ENCODE measurements at regions not wholly inside any gene's neighbourhood (a gene's known extent, or its start where the extent isn't known, plus 50 kb on each side); places are given as distances from the start of the nearest gene placed in this dataset.

GRCh38 chr9:135249711-135250110 is 162.2 kb downstream of the OLFM1 start:
- Histone ChIP-seq H2BK20ac (ENCODE audit: low read depth, low read length) (no peak overlapping the region), H3K79me1 (ENCODE audit: low read depth in 1 of 2, low read length in 2 of 2) (no peaks in the 10 kb centered on the region), H2AK9ac (replicated peaks; ENCODE audit: low read depth, low read length, poor library complexity) (no peak overlapping the region), H3K36me3 (ENCODE audit: control insufficient read depth, insufficient read depth, low read length) (no peaks in the 10 kb centered on the region), H4K20me1 (ENCODE audit: insufficient read depth, low read length) (no peaks in the 10 kb centered on the region), H3K9me3 (ENCODE audit: control insufficient read depth, insufficient read depth, low read length) (peaks cover 31% of the 10 kb centered on the region), H3K18ac (ENCODE audit: low read depth, low read length) (no peak overlapping the region), H3K27ac (ENCODE audit: insufficient read depth, low read length) (no peak overlapping the region), H3K4me1 (ENCODE audit: control insufficient read depth, insufficient read depth, low read length) (no peaks in the 10 kb centered on the region), H3K56ac (ENCODE audit: extremely low read depth, insufficient read depth, low read length) (no peak overlapping the region), H3K4me2 (ENCODE audit: low read depth, low read length) (no peak overlapping the region), H3K9ac (ENCODE audit: low read depth, low read length) (no peak overlapping the region), H3K4me3 (ENCODE audit: insufficient read depth, low read depth, low read length) (no peak overlapping the region), H4K8ac (ENCODE audit: low read depth in 2 of 2, low read length in 2 of 2) (no peak overlapping the region), H3K9me1 (ENCODE audit: insufficient read depth, low read length) (no peaks in the 10 kb centered on the region), H3K23ac (ENCODE audit: low read depth, low read length) (no peak overlapping the region), H2AK5ac (ENCODE audit: low read depth, low read length) (no peak overlapping the region), H3K14ac (replicated peaks; ENCODE audit: low read depth, low read length) (no peak overlapping the region), H3K27me3 (ENCODE audit: control insufficient read depth, insufficient read depth, low read length) (no peaks in the 10 kb centered on the region), H4K91ac (ENCODE audit: insufficient read depth, low read depth, low read length) (no peak overlapping the region), H2BK120ac (ENCODE audit: low read depth, low read length) (no peak overlapping the region), H4K5ac (ENCODE audit: low read depth, low read length) (no peak overlapping the region), H3K4ac (ENCODE audit: low read depth, low read length) (no peak overlapping the region), H2BK5ac (ENCODE audit: low read depth, low read length, poor library complexity, severe bottlenecking) (no peak overlapping the region), H2AFZ (replicated peaks; ENCODE audit: low read length, poor library complexity) (peak overlapping the region; percentile 49), H2BK15ac (ENCODE audit: low read depth, low read length) (no peak overlapping the region)
- ATAC-seq (ENCODE audit: low read depth), result no peak
- in situ Hi-C loops (cut with MboI; ENCODE audit: low sequenced_read_pairs) (no loop called here), intact Hi-C loops (cut with micrococcal nuclease) (no loop called here), dilution Hi-C loops (cut with HindIII; ENCODE audit: low sequenced_read_pairs, unreplicated experiment) (no loop called here)
- CTCF ChIA-PET, result no interaction called here
- POLR2A ChIA-PET (ENCODE audit: unreplicated experiment), result no interaction called here
- TF ChIP-seq RAD21 (IDR thresholded peaks at IDR 0.05; ENCODE audit: low read length) (no peak), NFE2L2 (IDR thresholded peaks at IDR 0.05; ENCODE audit: low read depth, low read length) (no peak), MXI1 (IDR thresholded peaks at IDR 0.05; ENCODE audit: borderline replicate concordance, low read depth, low read length) (no peak), RFX5 (IDR thresholded peaks at IDR 0.05; ENCODE audit: low read depth, low read length) (no peak), MAFK (IDR thresholded peaks at IDR 0.05; ENCODE audit: low read depth, low read length) (no peak), FOS (IDR thresholded peaks at IDR 0.05; ENCODE audit: low read depth, low read length) (no peak), MAZ (IDR thresholded peaks at IDR 0.05; ENCODE audit: borderline replicate concordance, low read depth, low read length) (no peak), BHLHE40 (IDR thresholded peaks at IDR 0.05; ENCODE audit: low read depth, low read length) (no peak), SMC3 (IDR thresholded peaks at IDR 0.05; ENCODE audit: low read depth, low read length) (no peak), CHD1 (IDR thresholded peaks at IDR 0.05; ENCODE audit: low read depth, low read length) (no peak), POLR2A (IDR thresholded peaks at IDR 0.05; ENCODE audit: low read depth, low read length) (no peak), RCOR1 (IDR thresholded peaks at IDR 0.05; ENCODE audit: insufficient replicate concordance, low read length) (no peak)
- TF ChIP-seq, protein P1, sequence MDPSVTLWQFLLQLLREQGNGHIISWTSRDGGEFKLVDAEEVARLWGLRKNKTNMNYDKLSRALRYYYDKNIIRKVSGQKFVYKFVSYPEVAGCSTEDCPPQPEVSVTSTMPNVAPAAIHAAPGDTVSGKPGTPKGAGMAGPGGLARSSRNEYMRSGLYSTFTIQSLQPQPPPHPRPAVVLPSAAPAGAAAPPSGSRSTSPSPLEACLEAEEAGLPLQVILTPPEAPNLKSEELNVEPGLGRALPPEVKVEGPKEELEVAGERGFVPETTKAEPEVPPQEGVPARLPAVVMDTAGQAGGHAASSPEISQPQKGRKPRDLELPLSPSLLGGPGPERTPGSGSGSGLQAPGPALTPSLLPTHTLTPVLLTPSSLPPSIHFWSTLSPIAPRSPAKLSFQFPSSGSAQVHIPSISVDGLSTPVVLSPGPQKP (IDR thresholded peaks at IDR 0.05; ENCODE audit: borderline replicate concordance, low read depth, low read length), result no peak
- TF ChIP-seq, protein P2, sequence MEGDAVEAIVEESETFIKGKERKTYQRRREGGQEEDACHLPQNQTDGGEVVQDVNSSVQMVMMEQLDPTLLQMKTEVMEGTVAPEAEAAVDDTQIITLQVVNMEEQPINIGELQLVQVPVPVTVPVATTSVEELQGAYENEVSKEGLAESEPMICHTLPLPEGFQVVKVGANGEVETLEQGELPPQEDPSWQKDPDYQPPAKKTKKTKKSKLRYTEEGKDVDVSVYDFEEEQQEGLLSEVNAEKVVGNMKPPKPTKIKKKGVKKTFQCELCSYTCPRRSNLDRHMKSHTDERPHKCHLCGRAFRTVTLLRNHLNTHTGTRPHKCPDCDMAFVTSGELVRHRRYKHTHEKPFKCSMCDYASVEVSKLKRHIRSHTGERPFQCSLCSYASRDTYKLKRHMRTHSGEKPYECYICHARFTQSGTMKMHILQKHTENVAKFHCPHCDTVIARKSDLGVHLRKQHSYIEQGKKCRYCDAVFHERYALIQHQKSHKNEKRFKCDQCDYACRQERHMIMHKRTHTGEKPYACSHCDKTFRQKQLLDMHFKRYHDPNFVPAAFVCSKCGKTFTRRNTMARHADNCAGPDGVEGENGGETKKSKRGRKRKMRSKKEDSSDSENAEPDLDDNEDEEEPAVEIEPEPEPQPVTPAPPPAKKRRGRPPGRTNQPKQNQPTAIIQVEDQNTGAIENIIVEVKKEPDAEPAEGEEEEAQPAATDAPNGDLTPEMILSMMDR (conservative IDR thresholded peaks at IDR 0.05; ENCODE audit: low read depth, low read length), result no peak
- TF ChIP-seq, protein P3, sequence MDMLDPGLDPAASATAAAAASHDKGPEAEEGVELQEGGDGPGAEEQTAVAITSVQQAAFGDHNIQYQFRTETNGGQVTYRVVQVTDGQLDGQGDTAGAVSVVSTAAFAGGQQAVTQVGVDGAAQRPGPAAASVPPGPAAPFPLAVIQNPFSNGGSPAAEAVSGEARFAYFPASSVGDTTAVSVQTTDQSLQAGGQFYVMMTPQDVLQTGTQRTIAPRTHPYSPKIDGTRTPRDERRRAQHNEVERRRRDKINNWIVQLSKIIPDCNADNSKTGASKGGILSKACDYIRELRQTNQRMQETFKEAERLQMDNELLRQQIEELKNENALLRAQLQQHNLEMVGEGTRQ (IDR thresholded peaks at IDR 0.05; ENCODE audit: low read depth, low read length), result no peak
- WGBS, 2 experiments (ENCODE audit: extremely low coverage in 2 of 2, insufficient read length in 1 of 2), result no CpG with 5 or more reads among the region's 8 CpGs
- DNase-seq, result no peak
- BruUV-seq (replicated peaks), result no TSS peak

All from IMR-90 (cell line).